Calu3 (cell line): ENCODE measurements at regions not wholly inside any gene's neighbourhood (a gene's known extent, or its start where the extent isn't known, plus 50 kb on each side); places are given as distances from the start of the nearest gene placed in this dataset.

Experiments used
- BruUV-seq: library from RNA; stranded (reverse); fragments of 400-500 nt; replicated peaks from 2 replicates; lab custom pipeline; 2021; lab: Mats Ljungman, UMichigan
- CTCF ChIA-PET: fragments of 300-600 bp; sonication (Branson Sonifier 250); formaldehyde crosslinking; loops from one replicate; lab custom pipeline; 2022; ENCODE audit warnings: antibody characterized with exemption; lab: Charles Lee
- DNase-seq: peaks from one replicate; pipeline ENCODE4 v3.0.0; 2022
- H3K27ac Mint-ChIP-seq: one replicate; pipeline ENCODE4 v1.8.0; 2022; ENCODE audit warnings: mixed read lengths; ENCODE audit not compliant: unreplicated experiment
- H3K27me3 Mint-ChIP-seq: one replicate; pipeline ENCODE4 v1.8.0; 2022; ENCODE audit warnings: mixed read lengths; ENCODE audit not compliant: unreplicated experiment
- H3K36me3 Mint-ChIP-seq: one replicate; pipeline ENCODE4 v1.8.0; 2022; ENCODE audit warnings: mild to moderate bottlenecking, moderate library complexity, mixed read lengths; ENCODE audit not compliant: insufficient read depth, unreplicated experiment
- H3K4me1 Mint-ChIP-seq: one replicate; pipeline ENCODE4 v1.8.0; 2022; ENCODE audit warnings: mild to moderate bottlenecking, low read depth, mixed read lengths; ENCODE audit not compliant: unreplicated experiment
- H3K4me3 Mint-ChIP-seq: one replicate; pipeline ENCODE4 v1.8.0; 2022; ENCODE audit warnings: mild to moderate bottlenecking, low read depth, moderate library complexity, mixed read lengths; ENCODE audit not compliant: unreplicated experiment
- H3K9me3 Mint-ChIP-seq: one replicate; pipeline ENCODE4 v1.8.0; 2022; ENCODE audit warnings: low read depth, mixed read lengths; ENCODE audit not compliant: unreplicated experiment
- CTCF ChIP-seq: fragments of 200-600 bp; IDR thresholded peaks from one replicate; pipeline ENCODE4 v1.8.0; 2022; ENCODE audit warnings: antibody characterized with exemption; ENCODE audit not compliant: unreplicated experiment
- intact Hi-C: fragments of 100-400 bp; cut with micrococcal nuclease; formaldehyde crosslinking; loops from one replicate; pipeline ENCODE4 v1.10.0; 2022; ENCODE audit not compliant: unreplicated experiment

GRCh38 chr2:144678736-144679135 is 158.8 kb upstream of the ZEB2 start:
- Mint-ChIP-seq H3K27me3 (no peaks in the 10 kb centered on the region), H3K36me3 (no peaks in the 10 kb centered on the region), H3K4me1 (no peaks in the 10 kb centered on the region), H3K27ac (no peak overlapping the region), H3K4me3 (no peak overlapping the region), H3K9me3 (no peaks in the 10 kb centered on the region)
- intact Hi-C loops: no loop called here
- no peak for DNase-seq
- BruUV-seq: no TSS peak
- no peak for TF ChIP-seq CTCF
- CTCF ChIA-PET: no interaction called here

GRCh38 chr2:144675731-144676130 is 155.8 kb upstream of the ZEB2 start:
- CTCF ChIA-PET: no interaction called here
- no peaks in the 10 kb centered on the region for H3K27me3 Mint-ChIP-seq
- BruUV-seq: no TSS peak

GRCh38 chr2:144675331-144675730 is 155.4 kb upstream of the ZEB2 start:
- no TSS peak for BruUV-seq
- no peaks in the 10 kb centered on the region for H3K36me3 Mint-ChIP-seq
- no peak overlapping the region for H3K27ac Mint-ChIP-seq
- DNase-seq: no peak
- CTCF ChIA-PET: no interaction called here
- intact Hi-C loops: no loop called here
- no peaks in the 10 kb centered on the region for H3K9me3 Mint-ChIP-seq
- H3K4me1 Mint-ChIP-seq: no peaks in the 10 kb centered on the region
- no peak overlapping the region for H3K4me3 Mint-ChIP-seq
- no peaks in the 10 kb centered on the region for H3K27me3 Mint-ChIP-seq
- no peak for TF ChIP-seq CTCF

More at GRCh38 chr2:144675731-144676130, 155.8 kb upstream of the ZEB2 start:
- no peak for DNase-seq
- no peak overlapping the region for H3K27ac Mint-ChIP-seq
- H3K4me1 Mint-ChIP-seq: no peaks in the 10 kb centered on the region
- no peaks in the 10 kb centered on the region for H3K9me3 Mint-ChIP-seq
- H3K4me3 Mint-ChIP-seq: no peak overlapping the region
- H3K36me3 Mint-ChIP-seq: no peaks in the 10 kb centered on the region
- no peak for TF ChIP-seq CTCF
- intact Hi-C loops: no loop called here

- no peak for TF ChIP-seq CTCF
- BruUV-seq: no TSS peak
- no peak for DNase-seq
- CTCF ChIA-PET: no interaction called here
- Mint-ChIP-seq H3K36me3 (no peaks in the 10 kb centered on the region), H3K9me3 (no peaks in the 10 kb centered on the region), H3K4me1 (no peaks in the 10 kb centered on the region), H3K27me3 (no peaks in the 10 kb centered on the region), H3K4me3 (no peak overlapping the region), H3K27ac (no peak overlapping the region)
- intact Hi-C loops: no loop called here
Observed at GRCh38 chr2:144674071-144674470, 154.2 kb upstream of the ZEB2 start.
